Osteoblast (primary cell): ENCODE measurements at regions not wholly inside any gene's neighbourhood (a gene's known extent, or its start where the extent isn't known, plus 50 kb on each side); places are given as distances from the start of the nearest gene placed in this dataset.

Source experiments
- DNase-seq: peaks from one replicate; pipeline ENCODE4 v3.0.0; 2011; ENCODE audit warnings: low spot score, mixed read lengths; ENCODE audit not compliant: insufficient read length; ENCODE audit errors: missing footprints
- H2AFZ ChIP-seq: 2 replicates; pipeline ENCODE4 v1.6.0; 2011; ENCODE audit warnings: mild to moderate bottlenecking, low read length
- H3K27ac ChIP-seq: 2 replicates; pipeline ENCODE4 v1.5.1; 2011; ENCODE audit warnings: mild to moderate bottlenecking, low read depth, low read length, moderate library complexity
- H3K27me3 ChIP-seq: 2 replicates; pipeline ENCODE4 v1.6.0; 2012; ENCODE audit warnings: mild to moderate bottlenecking, control low read depth, inconsistent platforms, low read length, moderate library complexity; ENCODE audit not compliant: insufficient read depth
- H3K36me3 ChIP-seq: 2 replicates; pipeline ENCODE4 v1.5.1; 2011; ENCODE audit warnings: mild to moderate bottlenecking, low read length, control low read depth, moderate library complexity; ENCODE audit not compliant: insufficient read depth
- H3K4me1 ChIP-seq: 2 replicates; pipeline ENCODE4 v1.5.1; 2011; ENCODE audit warnings: mild to moderate bottlenecking, low read length, control low read depth, moderate library complexity; ENCODE audit not compliant: insufficient read depth
- H3K4me2 ChIP-seq: 2 replicates; pipeline ENCODE4 v1.6.0; 2011; ENCODE audit warnings: mild to moderate bottlenecking, low read length; ENCODE audit not compliant: insufficient read depth
- H3K4me3 ChIP-seq: fragments of 200-600 bp; sonication (generic); 3 replicates; pipeline ENCODE4 v1.5.1; 2012; ENCODE audit warnings: mild to moderate bottlenecking, low read length, inconsistent platforms; ENCODE audit not compliant: insufficient read depth
- H3K79me2 ChIP-seq: 2 replicates; pipeline ENCODE4 v1.6.0; 2012; ENCODE audit warnings: mild to moderate bottlenecking, low read length, control low read depth, inconsistent platforms; ENCODE audit not compliant: insufficient read depth
- H3K9me3 ChIP-seq: 2 replicates; pipeline ENCODE4 v1.5.1; 2011; ENCODE audit warnings: low read depth, low read length, control low read depth
- H4K20me1 ChIP-seq: 2 replicates; pipeline ENCODE4 v1.6.0; 2012; ENCODE audit warnings: mild to moderate bottlenecking, low read length, control low read depth; ENCODE audit not compliant: insufficient read depth
- TF ChIP-seq, protein P1 (sequence below): IDR thresholded peaks from 2 replicates; pipeline ENCODE4 v1.5.1; 2011; ENCODE audit warnings: mild to moderate bottlenecking, low read depth, low read length, moderate library complexity; ENCODE audit errors: extremely low read depth

DNA sequence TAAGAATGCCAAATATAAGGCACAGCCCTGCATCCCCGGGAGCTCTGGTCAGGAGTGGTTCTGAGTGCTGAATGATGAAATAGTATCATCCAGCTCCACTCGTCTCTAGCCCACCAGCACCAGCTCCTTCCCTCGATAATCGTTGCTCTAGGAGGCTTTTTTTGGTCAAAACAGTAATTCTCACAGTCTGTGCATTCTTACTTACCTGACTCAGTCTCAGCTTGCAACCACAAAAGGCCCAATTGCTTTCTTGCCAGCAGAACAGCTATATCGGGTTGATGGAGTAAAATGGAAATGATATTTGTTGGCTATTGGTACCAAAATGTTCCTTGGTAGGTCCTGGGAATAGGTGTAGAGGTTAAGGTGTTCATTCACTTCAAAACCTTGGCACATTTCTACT, 94.8 kb downstream of the BMP4 start:
- Histone ChIP-seq H2AFZ (no peak overlapping the region), H4K20me1 (no peaks in the 10 kb centered on the region), H3K4me2 (no peak overlapping the region), H3K27me3 (peaks cover 27% of the 10 kb centered on the region), H3K4me3 (no peak overlapping the region), H3K4me1 (no peaks in the 10 kb centered on the region), H3K79me2 (no peaks in the 10 kb centered on the region), H3K27ac (no peak overlapping the region), H3K9me3 (no peaks in the 10 kb centered on the region), H3K36me3 (no peaks in the 10 kb centered on the region)
- TF ChIP-seq, protein P1, sequence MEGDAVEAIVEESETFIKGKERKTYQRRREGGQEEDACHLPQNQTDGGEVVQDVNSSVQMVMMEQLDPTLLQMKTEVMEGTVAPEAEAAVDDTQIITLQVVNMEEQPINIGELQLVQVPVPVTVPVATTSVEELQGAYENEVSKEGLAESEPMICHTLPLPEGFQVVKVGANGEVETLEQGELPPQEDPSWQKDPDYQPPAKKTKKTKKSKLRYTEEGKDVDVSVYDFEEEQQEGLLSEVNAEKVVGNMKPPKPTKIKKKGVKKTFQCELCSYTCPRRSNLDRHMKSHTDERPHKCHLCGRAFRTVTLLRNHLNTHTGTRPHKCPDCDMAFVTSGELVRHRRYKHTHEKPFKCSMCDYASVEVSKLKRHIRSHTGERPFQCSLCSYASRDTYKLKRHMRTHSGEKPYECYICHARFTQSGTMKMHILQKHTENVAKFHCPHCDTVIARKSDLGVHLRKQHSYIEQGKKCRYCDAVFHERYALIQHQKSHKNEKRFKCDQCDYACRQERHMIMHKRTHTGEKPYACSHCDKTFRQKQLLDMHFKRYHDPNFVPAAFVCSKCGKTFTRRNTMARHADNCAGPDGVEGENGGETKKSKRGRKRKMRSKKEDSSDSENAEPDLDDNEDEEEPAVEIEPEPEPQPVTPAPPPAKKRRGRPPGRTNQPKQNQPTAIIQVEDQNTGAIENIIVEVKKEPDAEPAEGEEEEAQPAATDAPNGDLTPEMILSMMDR: no peak
- no peak for DNase-seq

DNA sequence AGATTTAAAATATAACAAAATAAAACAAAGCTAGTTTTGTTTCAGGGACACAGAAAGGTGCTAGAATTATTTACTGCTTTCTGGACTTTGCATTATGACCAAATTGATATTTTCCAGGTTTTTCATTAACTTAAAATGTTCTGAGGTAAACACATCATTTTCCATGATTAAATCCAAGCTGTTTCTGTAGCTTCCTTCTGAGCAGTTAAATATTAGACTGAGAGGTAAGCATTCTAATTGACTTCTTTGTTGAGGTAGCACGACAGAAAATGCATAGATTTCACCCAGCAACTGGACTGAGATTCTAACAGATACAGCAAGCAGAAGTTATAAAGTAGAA, 98.3 kb downstream of the BMP4 start:
- Histone ChIP-seq H3K79me2 (no peaks in the 10 kb centered on the region), H3K4me3 (no peak overlapping the region), H3K9me3 (no peaks in the 10 kb centered on the region), H3K4me2 (no peak overlapping the region), H3K27me3 (peaks cover 18% of the 10 kb centered on the region), H2AFZ (no peak overlapping the region), H3K27ac (no peak overlapping the region), H3K36me3 (no peaks in the 10 kb centered on the region), H4K20me1 (no peaks in the 10 kb centered on the region), H3K4me1 (no peaks in the 10 kb centered on the region)
- TF ChIP-seq, protein P1: no peak
- DNase-seq: no peak

DNA sequence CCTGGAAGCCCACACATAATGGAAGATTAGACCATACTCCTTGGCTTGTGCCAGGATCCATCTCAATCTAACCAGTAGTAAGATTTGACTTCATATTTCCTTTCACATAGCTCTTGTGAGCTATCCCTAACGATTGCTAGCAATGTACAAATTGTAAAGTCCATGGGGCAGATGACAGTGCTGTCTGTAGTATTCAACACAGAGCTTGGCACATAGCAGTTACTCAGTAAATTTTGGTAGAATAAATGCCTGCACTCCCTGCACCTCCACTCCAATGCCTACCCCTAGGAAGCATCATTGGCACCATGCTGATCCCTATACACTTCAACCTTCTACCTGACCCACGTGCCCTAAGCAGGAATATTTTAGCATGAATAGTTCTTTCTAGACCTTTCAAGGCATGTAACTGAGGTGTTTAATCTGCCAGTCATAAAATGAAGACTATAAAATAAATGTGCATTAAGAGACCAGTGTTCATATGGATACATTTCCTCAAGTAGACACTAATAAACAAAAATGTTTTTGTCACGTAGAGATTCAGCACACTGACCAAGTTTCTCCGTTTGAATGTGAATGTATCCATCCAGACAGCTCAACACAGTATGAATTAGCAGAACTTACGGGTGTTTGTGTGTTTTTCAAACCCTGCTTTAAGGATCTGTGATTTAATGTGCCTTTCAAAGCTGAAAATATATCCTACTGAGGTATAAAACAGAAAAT, 98.8 kb downstream of the BMP4 start:
- H3K4me3 ChIP-seq: no peak overlapping the region
- H3K27ac ChIP-seq: no peak overlapping the region
- H4K20me1 ChIP-seq: no peaks in the 10 kb centered on the region
- TF ChIP-seq, protein P1: no peak
- no peaks in the 10 kb centered on the region for H3K9me3 ChIP-seq
- no peak for DNase-seq
- H3K79me2 ChIP-seq: no peaks in the 10 kb centered on the region
- H3K4me1 ChIP-seq: no peaks in the 10 kb centered on the region
- H3K4me2 ChIP-seq: no peak overlapping the region
- H2AFZ ChIP-seq: no peak overlapping the region
- H3K27me3 ChIP-seq: peaks cover 18% of the 10 kb centered on the region
- H3K36me3 ChIP-seq: no peaks in the 10 kb centered on the region

DNA sequence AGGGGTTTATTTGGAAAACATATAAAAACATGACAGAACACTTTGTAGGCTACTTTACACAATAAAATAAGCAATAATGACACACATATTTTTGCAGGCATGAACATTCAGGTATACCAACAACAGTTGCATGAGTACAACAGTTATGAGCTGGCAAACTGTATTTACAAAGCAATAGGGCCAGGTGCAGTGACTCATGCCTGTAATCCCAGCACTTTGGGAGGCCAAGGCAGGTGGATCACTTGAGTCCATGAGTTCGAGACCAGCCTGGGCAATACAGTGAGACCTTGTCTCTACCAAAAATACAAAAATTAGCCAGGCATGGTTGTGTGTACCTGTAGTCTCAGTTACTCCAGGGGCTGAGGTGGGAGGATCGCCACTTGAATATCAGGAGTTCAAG, 101.1 kb downstream of the BMP4 start:
- H3K27me3 ChIP-seq: peaks cover 8% of the 10 kb centered on the region
- H3K4me3 ChIP-seq: no peak overlapping the region
- H3K36me3 ChIP-seq: no peaks in the 10 kb centered on the region
- H3K4me2 ChIP-seq: no peak overlapping the region
- H4K20me1 ChIP-seq: no peaks in the 10 kb centered on the region
- H3K79me2 ChIP-seq: no peaks in the 10 kb centered on the region
- TF ChIP-seq, protein P1: no peak
- H3K27ac ChIP-seq: no peak overlapping the region
- H3K4me1 ChIP-seq: peaks cover 4% of the 10 kb centered on the region
- H3K9me3 ChIP-seq: no peaks in the 10 kb centered on the region
- H2AFZ ChIP-seq: no peak overlapping the region
- DNase-seq: no peak
